ENCODE measurements at regions not wholly inside any gene's neighbourhood (a gene's known extent, or its start where the extent isn't known, plus 50 kb on each side); places are given as distances from the start of the nearest gene placed in this dataset.
A peak's percentile ranks its signal among the peaks of the same experiment; 100 is the strongest.

DNA sequence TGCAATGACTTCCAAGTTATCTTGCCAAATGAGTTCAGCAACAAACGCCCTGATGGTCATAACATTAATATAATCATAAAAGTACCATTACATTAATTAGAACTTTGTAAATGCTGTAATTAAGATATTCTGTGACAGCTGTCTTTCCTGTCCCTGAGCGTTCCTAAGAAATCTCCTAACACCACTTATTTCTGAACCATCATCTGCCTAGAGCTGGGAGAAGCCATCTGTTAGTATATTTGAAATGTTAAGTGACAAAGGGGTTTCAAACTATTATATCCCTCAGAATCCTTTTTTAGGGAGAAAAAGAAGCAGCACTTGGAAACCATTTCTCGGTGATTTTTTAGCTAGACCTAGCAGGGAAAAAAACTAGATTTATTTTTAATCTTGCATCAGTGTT is 657.5 kb downstream of the FAM181B start:
- Histone ChIP-seq H3K4me3 (no peak overlapping the region), H3K36me3 (no peaks in the 10 kb centered on the region), H3K27ac (no peak overlapping the region), H3K27me3 (no peaks in the 10 kb centered on the region), H3K4me1 (no peaks in the 10 kb centered on the region), H3K9me3 (no peaks in the 10 kb centered on the region)
- WGBS, 4 donors = 65 to 77% (median 71%) methylated on average over 3 of the region's 3 CpGs
- no peak for TF ChIP-seq POLR2A (IDR thresholded peaks at IDR 0.05)
- TF ChIP-seq, protein P1, sequence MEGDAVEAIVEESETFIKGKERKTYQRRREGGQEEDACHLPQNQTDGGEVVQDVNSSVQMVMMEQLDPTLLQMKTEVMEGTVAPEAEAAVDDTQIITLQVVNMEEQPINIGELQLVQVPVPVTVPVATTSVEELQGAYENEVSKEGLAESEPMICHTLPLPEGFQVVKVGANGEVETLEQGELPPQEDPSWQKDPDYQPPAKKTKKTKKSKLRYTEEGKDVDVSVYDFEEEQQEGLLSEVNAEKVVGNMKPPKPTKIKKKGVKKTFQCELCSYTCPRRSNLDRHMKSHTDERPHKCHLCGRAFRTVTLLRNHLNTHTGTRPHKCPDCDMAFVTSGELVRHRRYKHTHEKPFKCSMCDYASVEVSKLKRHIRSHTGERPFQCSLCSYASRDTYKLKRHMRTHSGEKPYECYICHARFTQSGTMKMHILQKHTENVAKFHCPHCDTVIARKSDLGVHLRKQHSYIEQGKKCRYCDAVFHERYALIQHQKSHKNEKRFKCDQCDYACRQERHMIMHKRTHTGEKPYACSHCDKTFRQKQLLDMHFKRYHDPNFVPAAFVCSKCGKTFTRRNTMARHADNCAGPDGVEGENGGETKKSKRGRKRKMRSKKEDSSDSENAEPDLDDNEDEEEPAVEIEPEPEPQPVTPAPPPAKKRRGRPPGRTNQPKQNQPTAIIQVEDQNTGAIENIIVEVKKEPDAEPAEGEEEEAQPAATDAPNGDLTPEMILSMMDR (IDR thresholded peaks at IDR 0.05) = no peak
- DNase-seq (no peak), ATAC-seq (no peak)
- intact Hi-C loops (cut with DNase I) = no loop called here

DNA sequence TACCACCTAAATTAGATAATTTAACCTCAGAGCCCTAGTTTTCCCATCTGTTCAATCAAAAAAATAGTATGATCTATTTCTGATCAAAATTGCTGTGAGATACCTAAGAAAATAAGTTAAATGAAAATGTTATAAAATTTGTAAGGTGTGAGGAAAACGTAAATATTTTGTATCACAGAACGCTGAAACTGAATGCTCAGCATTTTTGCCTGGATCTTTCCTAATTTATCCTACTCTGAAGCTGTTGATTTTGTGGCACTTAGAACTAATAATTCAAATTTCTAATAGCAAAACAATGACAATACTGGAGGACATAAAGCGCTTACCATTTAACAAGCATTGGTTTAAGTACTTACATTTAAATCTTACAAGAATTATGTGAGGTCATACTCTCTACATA is 674.2 kb downstream of the FAM181B start:
- Histone ChIP-seq H3K27me3 (no peaks in the 10 kb centered on the region), H3K36me3 (no peaks in the 10 kb centered on the region), H3K27ac (no peak overlapping the region), H3K4me1 (no peaks in the 10 kb centered on the region), H3K4me3 (no peak overlapping the region), H3K9me3 (peaks cover 0 to 2% (median 0%) of the 10 kb centered on the region in 12 donors)
- WGBS, 4 donors = 88 to 92% (median 92%) methylated on average over 3 of the region's 3 CpGs
- ATAC-seq (no peak), DNase-seq (no peak)
- intact Hi-C loops (cut with DNase I) = no loop called here
- TF ChIP-seq, protein P1 (IDR thresholded peaks at IDR 0.05) = no peak
- no peak for TF ChIP-seq POLR2A (IDR thresholded peaks at IDR 0.05)

DNA sequence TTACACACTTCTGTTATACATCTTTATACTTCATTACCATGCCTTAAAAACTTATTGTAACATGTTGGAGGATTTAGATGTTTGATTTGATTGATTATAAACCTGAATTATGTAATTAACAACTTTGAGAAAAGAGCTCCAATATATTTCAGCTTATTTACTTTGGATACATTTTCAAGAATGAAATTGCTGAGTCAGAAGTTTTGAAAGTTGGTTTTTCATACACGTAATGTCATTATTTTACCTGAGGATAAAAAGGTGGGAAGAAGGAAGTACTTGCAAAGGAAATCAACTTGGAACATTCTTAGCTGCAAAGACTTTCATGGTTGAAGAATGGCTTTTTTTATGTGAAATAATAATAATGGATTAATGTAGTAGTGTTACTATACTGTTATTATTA is 677.2 kb downstream of the FAM181B start:
- WGBS, 4 donors = 72 to 89% (median 84%) methylated on average over 1 of the region's 1 CpG
- intact Hi-C loops (cut with DNase I) = no loop called here
- Histone ChIP-seq H3K4me3 (no peak overlapping the region), H3K9me3 (no peaks in the 10 kb centered on the region), H3K27me3 (no peaks in the 10 kb centered on the region), H3K4me1 (no peaks in the 10 kb centered on the region), H3K27ac (no peak overlapping the region), H3K36me3 (no peaks in the 10 kb centered on the region)
- ATAC-seq (no peak), DNase-seq (no peak)
- TF ChIP-seq POLR2A (IDR thresholded peaks at IDR 0.05) = no peak
- TF ChIP-seq, protein P1 (IDR thresholded peaks at IDR 0.05) = no peak

- TF ChIP-seq POLR2A (IDR thresholded peaks at IDR 0.05) = no peak
- TF ChIP-seq, protein P1 (IDR thresholded peaks at IDR 0.05) = no peak
- DNase-seq (peak in 1 of 5 donors; percentile 39), ATAC-seq (no peak)
- intact Hi-C loops (cut with DNase I) = no loop called here
- Histone ChIP-seq H3K4me1 (no peaks in the 10 kb centered on the region), H3K36me3 (no peaks in the 10 kb centered on the region), H3K4me3 (no peak overlapping the region), H3K27ac (no peak overlapping the region), H3K27me3 (no peaks in the 10 kb centered on the region), H3K9me3 (peaks cover 0 to 2% (median 0%) of the 10 kb centered on the region in 12 donors)
- 86 to 93% (median 90%) methylated on average over 2 to 3 of the region's 3 CpGs for WGBS, 4 donors
Measured at GRCh38 chr11:82049199-82049598, 684.5 kb downstream of the FAM181B start.

Measured in heart left ventricle (tissue), 16 donors.